ENCODE measurements at regions not wholly inside any gene's neighbourhood (a gene's known extent, or its start where the extent isn't known, plus 50 kb on each side); places are given as distances from the start of the nearest gene placed in this dataset.
A peak's percentile ranks its signal among the peaks of the same experiment; 100 is the strongest.

- in situ Hi-C loops (cut with HindIII; ENCODE audit: low pct_unique_long_range_greater_than_20kb, low sequenced_read_pairs) = no loop called here
- DNase-seq (ENCODE audit: low read depth) = no peak
These were observed 149.6 kb downstream of the PTPRU start for GRCh38 chr1:29385966-29386365.

GRCh38 chr1:29384496-29385015, 148.2 kb downstream of the PTPRU start:
- no peak for DNase-seq (ENCODE audit: low read depth)
- in situ Hi-C loops (cut with HindIII; ENCODE audit: low pct_unique_long_range_greater_than_20kb, low sequenced_read_pairs) = no loop called here

- in situ Hi-C loops (cut with HindIII; ENCODE audit: low pct_unique_long_range_greater_than_20kb, low sequenced_read_pairs) = no loop called here
- no peak for DNase-seq (ENCODE audit: low read depth)
These were observed 147.5 kb downstream of the PTPRU start for GRCh38 chr1:29383746-29384371.

- in situ Hi-C loops (cut with HindIII; ENCODE audit: low pct_unique_long_range_greater_than_20kb, low sequenced_read_pairs) = no loop called here
- no peak for DNase-seq (ENCODE audit: low read depth)
These were observed 146.8 kb downstream of the PTPRU start for GRCh38 chr1:29382851-29383745.

GRCh38 chr1:29381426-29381825, 145.1 kb downstream of the PTPRU start:
- in situ Hi-C loops (cut with HindIII; ENCODE audit: low pct_unique_long_range_greater_than_20kb, low sequenced_read_pairs) = no loop called here
- DNase-seq (ENCODE audit: low read depth) = no peak

- in situ Hi-C loops (cut with HindIII; ENCODE audit: low pct_unique_long_range_greater_than_20kb, low sequenced_read_pairs) = no loop called here
- DNase-seq (ENCODE audit: low read depth) = no peak
These were observed 144.2 kb downstream of the PTPRU start for GRCh38 chr1:29380532-29380931.

- in situ Hi-C loops (cut with HindIII; ENCODE audit: low pct_unique_long_range_greater_than_20kb, low sequenced_read_pairs) = no loop called here
- peak; percentile 55 for DNase-seq (ENCODE audit: low read depth)
These were observed 143.2 kb downstream of the PTPRU start for GRCh38 chr1:29379443-29380073.
